H1 (cell line): ENCODE measurements at regions not wholly inside any gene's neighbourhood (a gene's known extent, or its start where the extent isn't known, plus 50 kb on each side); places are given as distances from the start of the nearest gene placed in this dataset.

Source experiments
- ATF3 ChIP-seq: IDR thresholded peaks from 2 replicates; pipeline ENCODE4 v1.6.1; 2011; ENCODE audit warnings: low read depth, mild to moderate bottlenecking, low read length; ENCODE audit not compliant: insufficient read depth
- BRCA1 ChIP-seq: IDR thresholded peaks from 2 replicates; pipeline ENCODE4 v1.6.1; 2012; ENCODE audit warnings: low read depth, low read length, improper control_type of control experiment
- CBX8 ChIP-seq: fragments of 300-800, 300-1000 bp; sonication (generic); IDR thresholded peaks from 2 replicates; pipeline ENCODE4 v1.7.1; 2016; ENCODE audit warnings: low read depth, low read length, borderline replicate concordance
- CREB1 ChIP-seq: IDR thresholded peaks from 2 replicates; pipeline ENCODE4 v1.6.1; 2012; ENCODE audit warnings: inconsistent platforms
- CTBP2 ChIP-seq: IDR thresholded peaks from 2 replicates; pipeline ENCODE4 v1.7.0; 2011; ENCODE audit warnings: borderline replicate concordance, mild to moderate bottlenecking, moderate library complexity, mixed read lengths, low read length; ENCODE audit not compliant: insufficient read depth, insufficient read length
- GABPA ChIP-seq: IDR thresholded peaks from 2 replicates; pipeline ENCODE4 v1.6.1; 2011; ENCODE audit warnings: mild to moderate bottlenecking, low read length, moderate library complexity, borderline replicate concordance; ENCODE audit not compliant: insufficient read depth
- JUND ChIP-seq: IDR thresholded peaks from 2 replicates; pipeline ENCODE4 v1.6.1; 2011; ENCODE audit warnings: mild to moderate bottlenecking, improper control_type of control experiment, low read length
- POLR2AphosphoS5 ChIP-seq: IDR thresholded peaks from 2 replicates; pipeline ENCODE4 v1.6.1; 2011; ENCODE audit warnings: low read depth, low read length
- RXRA ChIP-seq: IDR thresholded peaks from 2 replicates; pipeline ENCODE4 v1.6.1; 2011; ENCODE audit warnings: low read depth, mild to moderate bottlenecking, low read length, moderate library complexity; ENCODE audit not compliant: insufficient read depth
- SIRT6 ChIP-seq: IDR thresholded peaks from one replicate; pipeline ENCODE4 v1.7.1; 2012; ENCODE audit warnings: low read length, inconsistent platforms
- TCF12 ChIP-seq: IDR thresholded peaks from 2 replicates; pipeline ENCODE4 v1.6.1; 2011; ENCODE audit warnings: low read depth, mild to moderate bottlenecking, low read length
- TF ChIP-seq, protein P1 (sequence below): fragments of 300-600 bp; sonication (generic); IDR thresholded peaks from 2 replicates; pipeline ENCODE4 v1.7.1; 2012; ENCODE audit warnings: low read length, moderate library complexity, mild to moderate bottlenecking, inconsistent platforms; ENCODE audit not compliant: insufficient replicate concordance

DNA sequence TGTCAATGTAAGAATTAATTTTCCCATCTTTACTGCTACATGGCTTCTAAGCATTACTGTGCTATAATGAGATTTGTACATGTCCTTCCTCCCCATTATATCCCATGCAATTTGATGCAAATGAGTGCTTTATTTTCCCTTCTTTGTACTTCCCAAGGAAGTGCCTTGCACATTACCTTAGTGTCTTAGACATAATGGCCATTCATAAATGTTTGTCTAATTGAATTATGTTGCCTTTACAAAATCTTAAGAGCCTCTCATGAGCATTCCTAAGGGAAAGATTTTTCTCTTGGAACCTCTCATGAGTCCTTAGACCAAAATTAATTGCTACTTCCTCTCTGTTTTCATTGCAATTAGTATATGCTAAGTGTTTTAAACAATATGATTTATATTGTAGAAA lies 741.7 kb downstream of the RERGL start (continued):
- TF ChIP-seq, protein P1, sequence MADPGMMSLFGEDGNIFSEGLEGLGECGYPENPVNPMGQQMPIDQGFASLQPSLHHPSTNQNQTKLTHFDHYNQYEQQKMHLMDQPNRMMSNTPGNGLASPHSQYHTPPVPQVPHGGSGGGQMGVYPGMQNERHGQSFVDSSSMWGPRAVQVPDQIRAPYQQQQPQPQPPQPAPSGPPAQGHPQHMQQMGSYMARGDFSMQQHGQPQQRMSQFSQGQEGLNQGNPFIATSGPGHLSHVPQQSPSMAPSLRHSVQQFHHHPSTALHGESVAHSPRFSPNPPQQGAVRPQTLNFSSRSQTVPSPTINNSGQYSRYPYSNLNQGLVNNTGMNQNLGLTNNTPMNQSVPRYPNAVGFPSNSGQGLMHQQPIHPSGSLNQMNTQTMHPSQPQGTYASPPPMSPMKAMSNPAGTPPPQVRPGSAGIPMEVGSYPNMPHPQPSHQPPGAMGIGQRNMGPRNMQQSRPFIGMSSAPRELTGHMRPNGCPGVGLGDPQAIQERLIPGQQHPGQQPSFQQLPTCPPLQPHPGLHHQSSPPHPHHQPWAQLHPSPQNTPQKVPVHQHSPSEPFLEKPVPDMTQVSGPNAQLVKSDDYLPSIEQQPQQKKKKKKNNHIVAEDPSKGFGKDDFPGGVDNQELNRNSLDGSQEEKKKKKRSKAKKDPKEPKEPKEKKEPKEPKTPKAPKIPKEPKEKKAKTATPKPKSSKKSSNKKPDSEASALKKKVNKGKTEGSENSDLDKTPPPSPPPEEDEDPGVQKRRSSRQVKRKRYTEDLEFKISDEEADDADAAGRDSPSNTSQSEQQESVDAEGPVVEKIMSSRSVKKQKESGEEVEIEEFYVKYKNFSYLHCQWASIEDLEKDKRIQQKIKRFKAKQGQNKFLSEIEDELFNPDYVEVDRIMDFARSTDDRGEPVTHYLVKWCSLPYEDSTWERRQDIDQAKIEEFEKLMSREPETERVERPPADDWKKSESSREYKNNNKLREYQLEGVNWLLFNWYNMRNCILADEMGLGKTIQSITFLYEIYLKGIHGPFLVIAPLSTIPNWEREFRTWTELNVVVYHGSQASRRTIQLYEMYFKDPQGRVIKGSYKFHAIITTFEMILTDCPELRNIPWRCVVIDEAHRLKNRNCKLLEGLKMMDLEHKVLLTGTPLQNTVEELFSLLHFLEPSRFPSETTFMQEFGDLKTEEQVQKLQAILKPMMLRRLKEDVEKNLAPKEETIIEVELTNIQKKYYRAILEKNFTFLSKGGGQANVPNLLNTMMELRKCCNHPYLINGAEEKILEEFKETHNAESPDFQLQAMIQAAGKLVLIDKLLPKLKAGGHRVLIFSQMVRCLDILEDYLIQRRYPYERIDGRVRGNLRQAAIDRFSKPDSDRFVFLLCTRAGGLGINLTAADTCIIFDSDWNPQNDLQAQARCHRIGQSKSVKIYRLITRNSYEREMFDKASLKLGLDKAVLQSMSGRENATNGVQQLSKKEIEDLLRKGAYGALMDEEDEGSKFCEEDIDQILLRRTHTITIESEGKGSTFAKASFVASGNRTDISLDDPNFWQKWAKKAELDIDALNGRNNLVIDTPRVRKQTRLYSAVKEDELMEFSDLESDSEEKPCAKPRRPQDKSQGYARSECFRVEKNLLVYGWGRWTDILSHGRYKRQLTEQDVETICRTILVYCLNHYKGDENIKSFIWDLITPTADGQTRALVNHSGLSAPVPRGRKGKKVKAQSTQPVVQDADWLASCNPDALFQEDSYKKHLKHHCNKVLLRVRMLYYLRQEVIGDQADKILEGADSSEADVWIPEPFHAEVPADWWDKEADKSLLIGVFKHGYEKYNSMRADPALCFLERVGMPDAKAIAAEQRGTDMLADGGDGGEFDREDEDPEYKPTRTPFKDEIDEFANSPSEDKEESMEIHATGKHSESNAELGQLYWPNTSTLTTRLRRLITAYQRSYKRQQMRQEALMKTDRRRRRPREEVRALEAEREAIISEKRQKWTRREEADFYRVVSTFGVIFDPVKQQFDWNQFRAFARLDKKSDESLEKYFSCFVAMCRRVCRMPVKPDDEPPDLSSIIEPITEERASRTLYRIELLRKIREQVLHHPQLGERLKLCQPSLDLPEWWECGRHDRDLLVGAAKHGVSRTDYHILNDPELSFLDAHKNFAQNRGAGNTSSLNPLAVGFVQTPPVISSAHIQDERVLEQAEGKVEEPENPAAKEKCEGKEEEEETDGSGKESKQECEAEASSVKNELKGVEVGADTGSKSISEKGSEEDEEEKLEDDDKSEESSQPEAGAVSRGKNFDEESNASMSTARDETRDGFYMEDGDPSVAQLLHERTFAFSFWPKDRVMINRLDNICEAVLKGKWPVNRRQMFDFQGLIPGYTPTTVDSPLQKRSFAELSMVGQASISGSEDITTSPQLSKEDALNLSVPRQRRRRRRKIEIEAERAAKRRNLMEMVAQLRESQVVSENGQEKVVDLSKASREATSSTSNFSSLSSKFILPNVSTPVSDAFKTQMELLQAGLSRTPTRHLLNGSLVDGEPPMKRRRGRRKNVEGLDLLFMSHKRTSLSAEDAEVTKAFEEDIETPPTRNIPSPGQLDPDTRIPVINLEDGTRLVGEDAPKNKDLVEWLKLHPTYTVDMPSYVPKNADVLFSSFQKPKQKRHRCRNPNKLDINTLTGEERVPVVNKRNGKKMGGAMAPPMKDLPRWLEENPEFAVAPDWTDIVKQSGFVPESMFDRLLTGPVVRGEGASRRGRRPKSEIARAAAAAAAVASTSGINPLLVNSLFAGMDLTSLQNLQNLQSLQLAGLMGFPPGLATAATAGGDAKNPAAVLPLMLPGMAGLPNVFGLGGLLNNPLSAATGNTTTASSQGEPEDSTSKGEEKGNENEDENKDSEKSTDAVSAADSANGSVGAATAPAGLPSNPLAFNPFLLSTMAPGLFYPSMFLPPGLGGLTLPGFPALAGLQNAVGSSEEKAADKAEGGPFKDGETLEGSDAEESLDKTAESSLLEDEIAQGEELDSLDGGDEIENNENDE = no peak
- TF ChIP-seq GABPA (no peak), BRCA1 (no peak), TCF12 (no peak), RXRA (no peak), POLR2AphosphoS5 (no peak), CTBP2 (no peak), SIRT6 (no peak), JUND (no peak), CREB1 (no peak), ATF3 (no peak), CBX8 (no peak)
